ENCODE measurements at regions not wholly inside any gene's neighbourhood (a gene's known extent, or its start where the extent isn't known, plus 50 kb on each side); places are given as distances from the start of the nearest gene placed in this dataset.

- TF ChIP-seq CTCF (IDR thresholded peaks at IDR 0.05; ENCODE audit: insufficient read depth, low read length, severe bottlenecking) = no peak
- DNase-seq (ENCODE audit: low read depth) (peak; percentile 2), FAIRE-seq (no peak)
- H3K36me3 ChIP-seq (ENCODE audit: control insufficient read depth, insufficient read depth, low read length) = no peaks in the 10 kb centered on the region
- H3K27me3 ChIP-seq (ENCODE audit: control insufficient read depth, insufficient read depth, low read length) = no peaks in the 10 kb centered on the region
- H3K4me3 ChIP-seq (ENCODE audit: low read depth, low read length) = no peak overlapping the region
These were observed 1008.2 kb upstream of the CDH9 start for GRCh38 chr5:28046596-28046995.

GRCh38 chr5:28027851-28028250 is 989.5 kb upstream of the CDH9 start:
- H3K4me3 ChIP-seq (ENCODE audit: low read depth, low read length) = no peak overlapping the region
- H3K27me3 ChIP-seq (ENCODE audit: control insufficient read depth, insufficient read depth, low read length) = no peaks in the 10 kb centered on the region
- TF ChIP-seq CTCF (IDR thresholded peaks at IDR 0.05; ENCODE audit: insufficient read depth, low read length, severe bottlenecking) = no peak
- DNase-seq (ENCODE audit: low read depth) = no peak
- no peaks in the 10 kb centered on the region for H3K36me3 ChIP-seq (ENCODE audit: control insufficient read depth, insufficient read depth, low read length)
- no peak for FAIRE-seq

GRCh38 chr5:28017178-28017577 is 978.8 kb upstream of the CDH9 start:
- H3K36me3 ChIP-seq (ENCODE audit: control insufficient read depth, insufficient read depth, low read length) = no peaks in the 10 kb centered on the region
- FAIRE-seq = no peak
- H3K27me3 ChIP-seq (ENCODE audit: control insufficient read depth, insufficient read depth, low read length) = no peaks in the 10 kb centered on the region
- DNase-seq (ENCODE audit: low read depth) = no peak
- no peak overlapping the region for H3K4me3 ChIP-seq (ENCODE audit: low read depth, low read length)
- no peak for TF ChIP-seq CTCF (IDR thresholded peaks at IDR 0.05; ENCODE audit: insufficient read depth, low read length, severe bottlenecking)

- peak; percentile 52 for TF ChIP-seq CTCF (IDR thresholded peaks at IDR 0.05; ENCODE audit: insufficient read depth, low read length, severe bottlenecking)
- FAIRE-seq = no peak
- H3K36me3 ChIP-seq (ENCODE audit: control insufficient read depth, insufficient read depth, low read length) = no peaks in the 10 kb centered on the region
- no peak overlapping the region for H3K4me3 ChIP-seq (ENCODE audit: low read depth, low read length)
- no peaks in the 10 kb centered on the region for H3K27me3 ChIP-seq (ENCODE audit: control insufficient read depth, insufficient read depth, low read length)
- DNase-seq (ENCODE audit: low read depth) = peak; percentile 38
These were observed 976.4 kb upstream of the CDH9 start for GRCh38 chr5:28014779-28015178.

- TF ChIP-seq CTCF (IDR thresholded peaks at IDR 0.05; ENCODE audit: insufficient read depth, low read length, severe bottlenecking) = no peak
- Histone ChIP-seq H3K27me3 (ENCODE audit: control insufficient read depth, insufficient read depth, low read length) (no peaks in the 10 kb centered on the region), H3K4me3 (ENCODE audit: low read depth, low read length) (no peak overlapping the region), H3K36me3 (ENCODE audit: control insufficient read depth, insufficient read depth, low read length) (no peaks in the 10 kb centered on the region)
- no peak for FAIRE-seq
- no peak for DNase-seq (ENCODE audit: low read depth)
These were observed 974.2 kb upstream of the CDH9 start for GRCh38 chr5:28012538-28012937.

GRCh38 chr5:28009576-28009975 is 971.2 kb upstream of the CDH9 start:
- peak; percentile 52 for DNase-seq (ENCODE audit: low read depth)
- Histone ChIP-seq H3K27me3 (ENCODE audit: control insufficient read depth, insufficient read depth, low read length) (no peaks in the 10 kb centered on the region), H3K4me3 (ENCODE audit: low read depth, low read length) (no peak overlapping the region), H3K36me3 (ENCODE audit: control insufficient read depth, insufficient read depth, low read length) (no peaks in the 10 kb centered on the region)
- FAIRE-seq = no peak
- no peak for TF ChIP-seq CTCF (IDR thresholded peaks at IDR 0.05; ENCODE audit: insufficient read depth, low read length, severe bottlenecking)
